HUES48 (cell line): ENCODE measurements at regions not wholly inside any gene's neighbourhood (a gene's known extent, or its start where the extent isn't known, plus 50 kb on each side); places are given as distances from the start of the nearest gene placed in this dataset.

Source experiments
- H3K27ac ChIP-seq: one replicate; pipeline ENCODE4 v1.7.0; 2013; ENCODE audit warnings: low read depth, low read length, inconsistent platforms
- H3K27me3 ChIP-seq: 2 replicates; pipeline ENCODE4 v1.6.1; 2013; ENCODE audit warnings: mild to moderate bottlenecking, low read length; ENCODE audit not compliant: control insufficient read depth, insufficient read depth
- H3K36me3 ChIP-seq: 2 replicates; pipeline ENCODE4 v1.6.1; 2013; ENCODE audit warnings: low read length; ENCODE audit not compliant: control insufficient read depth, insufficient read depth
- H3K4me1 ChIP-seq: 2 replicates; pipeline ENCODE4 v1.6.1; 2013; ENCODE audit warnings: mild to moderate bottlenecking, low read length; ENCODE audit not compliant: control insufficient read depth, insufficient read depth
- H3K4me3 ChIP-seq: 2 replicates; pipeline ENCODE4 v1.5.1; 2013; ENCODE audit warnings: mild to moderate bottlenecking, low read depth, low read length
- H3K9ac ChIP-seq: 2 replicates; pipeline ENCODE4 v1.6.1; 2013; ENCODE audit warnings: mild to moderate bottlenecking, low read depth, low read length, moderate library complexity
- H3K9me3 ChIP-seq: 2 replicates; pipeline ENCODE4 v1.6.1; 2013; ENCODE audit warnings: low read length; ENCODE audit not compliant: control insufficient read depth, insufficient read depth

DNA sequence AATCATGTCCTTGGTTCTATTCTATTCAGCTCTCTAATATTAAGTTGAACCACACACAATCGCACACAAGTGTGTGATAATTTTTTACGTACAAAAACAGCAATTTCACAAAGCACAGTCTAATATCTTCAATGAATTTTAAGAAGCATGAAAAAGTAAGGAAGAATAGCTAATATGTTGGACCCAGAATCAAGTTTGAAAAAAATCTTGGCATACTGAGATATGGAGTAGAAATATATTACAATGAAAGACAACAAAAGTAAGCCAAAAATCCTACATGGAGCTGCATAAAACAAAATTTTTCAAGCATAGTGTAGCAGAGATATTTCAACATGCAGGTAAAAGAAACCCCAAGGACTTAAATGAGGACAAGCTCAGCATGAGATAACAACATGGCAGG lies 219.1 kb upstream of the RND3 start:
- Histone ChIP-seq H3K27ac (no peak overlapping the region), H3K27me3 (no peaks in the 10 kb centered on the region), H3K9ac (no peak overlapping the region), H3K4me1 (peaks cover 26% of the 10 kb centered on the region), H3K4me3 (no peak overlapping the region), H3K9me3 (no peaks in the 10 kb centered on the region), H3K36me3 (no peaks in the 10 kb centered on the region)

DNA sequence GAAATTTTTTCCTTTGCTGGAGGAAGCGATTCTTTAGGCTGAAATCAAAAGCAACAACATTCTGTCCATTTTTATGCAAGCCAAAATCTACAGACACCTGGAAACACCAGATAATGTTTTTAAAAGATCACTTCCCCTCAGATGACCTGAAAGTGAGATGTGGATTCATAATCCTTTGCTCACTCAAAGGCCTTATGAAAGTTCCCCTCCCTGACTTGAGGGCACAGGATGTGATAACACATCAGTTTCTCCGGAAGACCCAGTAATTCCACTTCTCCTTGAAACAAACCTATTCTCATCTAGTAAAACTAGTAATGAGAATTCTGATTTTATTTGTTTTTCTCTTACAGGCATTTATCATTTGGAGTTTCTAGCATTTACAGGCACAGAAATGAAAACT lies 218.3 kb upstream of the RND3 start:
- H3K4me1 ChIP-seq: peaks cover 24% of the 10 kb centered on the region
- H3K4me3 ChIP-seq: no peak overlapping the region
- H3K9ac ChIP-seq: no peak overlapping the region
- no peaks in the 10 kb centered on the region for H3K9me3 ChIP-seq
- H3K27ac ChIP-seq: no peak overlapping the region
- H3K27me3 ChIP-seq: no peaks in the 10 kb centered on the region
- H3K36me3 ChIP-seq: no peaks in the 10 kb centered on the region

DNA sequence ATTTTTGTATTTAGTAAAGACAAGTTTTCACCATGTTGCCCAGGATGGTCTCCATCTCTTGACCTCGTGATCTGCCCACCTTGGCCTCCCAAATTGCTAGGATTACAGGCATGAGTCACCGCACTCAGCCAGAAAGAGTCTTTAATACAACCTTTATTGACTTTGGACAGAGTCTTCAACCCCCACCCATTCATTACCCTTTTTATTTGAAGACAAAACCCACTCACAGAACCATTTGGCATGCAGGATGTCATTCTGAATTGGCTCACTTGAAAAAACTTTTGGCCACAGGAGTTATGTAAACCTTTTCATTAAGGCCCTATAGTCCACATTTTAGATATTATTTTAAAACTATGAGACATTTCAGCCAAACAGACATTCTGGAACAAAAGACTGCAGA lies 217.9 kb upstream of the RND3 start:
- no peaks in the 10 kb centered on the region for H3K9me3 ChIP-seq
- H3K27me3 ChIP-seq: no peaks in the 10 kb centered on the region
- no peak overlapping the region for H3K9ac ChIP-seq
- H3K4me1 ChIP-seq: peaks cover 22% of the 10 kb centered on the region
- no peaks in the 10 kb centered on the region for H3K36me3 ChIP-seq
- H3K27ac ChIP-seq: no peak overlapping the region
- no peak overlapping the region for H3K4me3 ChIP-seq

DNA sequence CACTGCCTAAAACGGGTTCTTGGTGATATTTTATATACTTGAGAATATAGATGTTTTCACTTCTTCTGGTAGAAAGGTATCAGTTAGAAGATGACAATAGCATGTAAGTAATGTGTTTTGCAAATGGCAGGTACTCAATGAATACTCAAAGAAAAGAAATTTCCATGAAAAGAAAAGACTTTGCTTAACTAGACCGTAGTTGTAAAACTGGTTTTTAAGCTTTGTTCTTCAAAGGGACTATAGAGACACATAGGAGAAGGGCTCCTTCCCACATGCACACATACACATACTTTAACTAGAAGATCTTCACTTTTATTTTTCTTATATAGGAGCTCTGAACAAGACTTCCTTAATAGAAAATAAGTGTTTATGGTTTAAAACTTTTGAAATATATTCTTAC lies 215.3 kb upstream of the RND3 start:
- no peak overlapping the region; the same call in 1 of the 2 replicates for H3K4me3 ChIP-seq
- H3K27ac ChIP-seq: no peak overlapping the region
- no peaks in the 10 kb centered on the region for H3K9me3 ChIP-seq
- no peaks in the 10 kb centered on the region for H3K36me3 ChIP-seq
- peaks cover 13% of the 10 kb centered on the region; the same call in 1 of the 2 replicates for H3K4me1 ChIP-seq
- no peak overlapping the region for H3K9ac ChIP-seq
- no peaks in the 10 kb centered on the region for H3K27me3 ChIP-seq

DNA sequence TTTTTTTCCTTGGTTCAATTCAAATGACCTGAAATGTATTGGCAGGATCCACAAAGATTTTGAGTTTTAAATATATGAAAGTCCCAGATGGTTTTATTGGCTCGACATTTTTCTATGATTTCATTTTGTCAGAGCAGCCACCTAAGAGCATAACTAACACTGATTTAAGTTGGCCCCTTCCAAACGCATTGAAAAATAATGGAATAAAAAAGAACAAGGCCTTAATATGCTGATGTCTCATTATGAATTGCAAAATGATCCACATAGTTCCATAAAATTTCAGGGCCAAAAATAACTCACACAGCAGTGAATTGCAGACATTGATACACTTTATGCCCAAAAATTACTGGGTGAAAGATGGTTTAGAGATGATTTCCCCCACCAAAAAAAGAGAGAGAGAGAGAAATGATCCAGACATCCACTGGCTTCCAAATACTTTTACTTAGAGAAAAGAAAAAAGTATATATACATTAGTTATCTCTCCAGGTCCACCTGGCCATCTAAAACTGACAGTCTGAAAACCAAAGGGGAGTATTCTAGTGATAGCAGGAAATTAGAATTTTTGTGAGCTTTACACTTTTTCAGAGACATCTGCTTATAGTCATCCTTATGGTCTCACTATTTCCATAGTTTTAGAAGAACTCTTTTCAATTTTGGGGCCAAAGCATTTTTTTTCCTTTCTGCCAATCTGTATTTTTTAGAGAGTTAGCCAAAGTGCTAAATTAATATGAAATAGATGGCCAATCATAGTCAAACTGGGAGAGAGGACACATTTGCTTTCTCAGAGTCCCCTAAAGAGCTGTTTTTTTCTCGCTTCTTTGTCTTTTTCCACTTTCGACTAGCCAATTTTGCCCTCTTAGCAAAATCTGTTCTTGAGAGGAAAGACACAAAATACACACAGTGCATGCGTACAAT lies 213.5 kb upstream of the RND3 start:
- no peak overlapping the region for H3K27ac ChIP-seq
- no peaks in the 10 kb centered on the region for H3K9me3 ChIP-seq
- no peak overlapping the region for H3K9ac ChIP-seq
- H3K4me3 ChIP-seq: no peak overlapping the region
- no peaks in the 10 kb centered on the region for H3K36me3 ChIP-seq
- H3K27me3 ChIP-seq: no peaks in the 10 kb centered on the region
- H3K4me1 ChIP-seq: peaks cover 12% of the 10 kb centered on the region; the same call in 1 of the 2 replicates

DNA sequence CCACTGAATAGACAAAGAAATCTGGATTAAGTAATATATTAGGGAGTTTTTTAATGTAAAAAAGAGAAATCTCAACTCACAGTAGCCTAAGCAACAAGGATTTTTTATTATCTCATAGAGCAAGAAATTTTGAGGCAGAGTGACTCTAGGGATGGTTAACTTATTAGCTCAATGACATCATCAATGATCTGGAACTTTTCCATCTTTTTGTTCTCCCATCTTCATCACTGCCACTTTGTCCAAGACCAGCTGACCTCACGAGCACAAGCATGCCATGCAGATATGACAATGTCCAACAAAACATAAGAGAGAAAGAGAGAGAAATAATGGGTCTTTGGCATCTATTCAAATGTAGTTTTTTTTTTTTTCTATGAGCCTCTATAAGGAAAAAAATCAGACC lies 211.8 kb upstream of the RND3 start:
- Histone ChIP-seq H3K9ac (no peak overlapping the region), H3K9me3 (no peaks in the 10 kb centered on the region), H3K27me3 (no peaks in the 10 kb centered on the region), H3K36me3 (no peaks in the 10 kb centered on the region), H3K4me3 (no peak overlapping the region), H3K4me1 (peaks cover 9% of the 10 kb centered on the region; the same call in 1 of the 2 replicates), H3K27ac (no peak overlapping the region)

DNA sequence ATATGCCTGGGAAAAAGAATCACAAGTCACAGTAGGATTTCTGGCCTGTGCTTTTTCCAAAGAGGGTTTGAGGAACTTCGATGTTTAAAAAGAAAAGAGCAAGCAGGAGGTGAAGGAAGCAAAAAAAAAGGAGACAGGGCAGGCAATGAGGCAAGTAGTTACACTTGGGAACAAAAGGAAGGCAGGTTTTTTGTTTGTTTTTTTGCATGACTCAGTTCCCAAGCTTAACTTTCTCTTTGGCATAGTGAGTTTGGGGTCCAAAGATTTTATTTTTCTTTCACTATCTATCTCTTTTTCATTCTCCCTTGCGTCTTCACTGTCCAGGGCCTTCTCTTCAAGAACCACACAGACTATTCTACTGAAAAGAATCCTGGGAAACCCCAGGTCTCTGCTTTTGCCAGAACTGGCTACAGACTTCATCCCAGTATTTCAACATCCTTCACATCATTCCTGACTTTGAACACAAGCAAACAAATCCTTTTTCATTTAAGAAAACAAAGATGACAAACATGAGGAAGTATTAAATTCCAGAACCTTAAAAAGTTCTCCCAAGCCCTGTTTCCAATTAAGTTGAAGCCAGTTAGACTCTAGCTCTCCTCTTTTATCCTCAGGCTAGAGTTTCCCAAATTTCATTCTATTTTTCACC lies 210.7 kb upstream of the RND3 start:
- Histone ChIP-seq H3K4me1 (peaks cover 9% of the 10 kb centered on the region; the same call in 1 of the 2 replicates), H3K36me3 (no peaks in the 10 kb centered on the region), H3K9me3 (no peaks in the 10 kb centered on the region), H3K9ac (no peak overlapping the region), H3K27ac (no peak overlapping the region), H3K27me3 (no peaks in the 10 kb centered on the region), H3K4me3 (no peak overlapping the region)

DNA sequence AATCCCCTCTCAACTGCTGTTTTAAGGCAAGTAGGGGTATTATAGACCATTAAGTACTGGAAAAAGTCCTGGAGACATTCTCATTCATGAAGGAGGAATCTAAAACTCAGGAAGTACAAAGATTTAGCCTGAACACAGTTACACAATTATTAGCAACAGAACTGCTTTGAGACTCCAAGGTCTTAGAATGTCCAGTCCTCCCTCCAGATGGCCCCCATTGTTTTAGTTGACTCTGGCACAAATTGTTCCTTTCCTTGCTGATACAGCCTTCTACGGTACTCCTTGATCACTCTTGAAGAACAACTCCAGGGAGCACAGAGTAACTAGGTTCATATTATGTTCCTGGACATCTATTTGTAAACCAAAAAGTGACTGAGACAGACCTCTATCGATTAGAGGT lies 210.1 kb upstream of the RND3 start:
- H3K27me3 ChIP-seq: no peaks in the 10 kb centered on the region
- H3K9me3 ChIP-seq: no peaks in the 10 kb centered on the region
- H3K4me1 ChIP-seq: peaks cover 4% of the 10 kb centered on the region; the same call in 1 of the 2 replicates
- H3K9ac ChIP-seq: no peak overlapping the region
- no peak overlapping the region for H3K4me3 ChIP-seq
- no peak overlapping the region for H3K27ac ChIP-seq
- no peaks in the 10 kb centered on the region for H3K36me3 ChIP-seq

DNA sequence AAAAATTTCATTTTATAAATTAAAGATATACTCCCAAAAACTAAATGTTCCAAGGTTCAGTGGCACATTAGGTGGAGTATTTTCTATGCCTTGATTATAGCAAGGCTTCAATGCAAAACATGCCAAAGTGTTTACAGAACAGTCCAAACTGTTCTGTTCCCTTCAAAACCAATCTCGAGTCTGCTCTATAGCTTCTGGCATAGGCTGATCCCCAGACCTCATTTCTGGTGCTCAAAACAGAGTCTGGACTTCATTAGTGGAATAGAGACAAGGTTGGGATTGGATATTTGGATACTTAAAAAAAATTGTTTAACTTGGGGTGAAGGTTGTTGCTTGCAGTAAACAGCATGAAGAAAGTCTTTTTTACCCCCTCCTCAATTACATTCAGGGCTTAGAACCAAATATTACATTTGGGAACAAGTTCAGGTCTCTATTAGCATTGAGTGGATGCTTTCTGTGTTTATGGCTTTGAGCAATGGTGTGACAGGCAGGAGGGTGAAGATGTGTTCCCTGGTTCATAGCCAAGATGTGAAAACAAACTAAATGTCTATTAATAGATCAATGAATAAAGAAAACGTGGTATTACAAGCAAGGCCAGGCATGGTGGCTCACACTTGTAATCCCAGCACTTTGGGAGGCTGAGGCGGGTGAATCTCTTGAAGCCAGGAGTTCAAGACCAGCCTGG lies 208.1 kb upstream of the RND3 start:
- no peaks in the 10 kb centered on the region for H3K27me3 ChIP-seq
- H3K9me3 ChIP-seq: no peaks in the 10 kb centered on the region
- no peak overlapping the region for H3K27ac ChIP-seq
- H3K36me3 ChIP-seq: no peaks in the 10 kb centered on the region
- H3K9ac ChIP-seq: no peak overlapping the region
- no peaks in the 10 kb centered on the region for H3K4me1 ChIP-seq
- no peak overlapping the region for H3K4me3 ChIP-seq

DNA sequence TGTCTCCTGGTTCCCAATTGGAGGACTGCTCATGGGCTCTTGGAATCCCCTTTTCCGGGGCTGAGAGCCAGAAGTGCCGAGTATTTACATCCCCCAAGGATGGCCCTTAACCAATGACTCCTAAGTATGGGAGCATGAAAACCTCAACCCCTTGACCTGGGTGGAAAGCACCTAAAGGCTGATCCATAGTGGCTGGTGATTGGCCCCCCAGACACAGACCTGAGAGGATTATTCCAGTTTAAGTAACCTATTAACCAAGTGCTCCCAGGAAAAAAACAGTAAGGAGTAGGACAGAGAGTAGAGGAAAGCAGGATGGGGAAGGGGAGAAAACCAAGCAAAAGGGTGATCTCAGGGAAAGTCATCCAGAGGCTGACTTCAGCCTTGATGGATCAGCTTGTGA lies 206.1 kb upstream of the RND3 start:
- Histone ChIP-seq H3K9ac (no peak overlapping the region), H3K27ac (no peak overlapping the region)

DNA sequence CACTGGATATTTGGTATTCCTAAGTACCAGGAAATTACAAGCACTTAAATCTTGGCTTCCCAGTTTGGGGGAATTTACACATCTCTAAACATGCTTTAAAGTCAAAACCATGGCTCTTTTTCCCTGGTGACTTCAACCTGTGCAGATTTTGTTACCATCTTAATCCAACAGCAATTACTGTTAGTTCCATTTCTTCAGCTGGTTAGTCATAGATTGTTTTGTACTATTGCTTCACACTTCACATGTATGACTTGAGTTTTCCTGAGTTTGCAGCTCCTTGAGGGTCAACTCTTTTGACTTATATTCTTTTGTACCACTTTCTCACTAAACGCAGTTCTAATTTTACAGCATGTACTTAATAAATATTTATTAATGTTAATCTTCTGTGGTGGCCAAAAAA lies 203.4 kb upstream of the RND3 start:
- H3K27ac ChIP-seq: no peak overlapping the region
- no peaks in the 10 kb centered on the region for H3K27me3 ChIP-seq
- no peak overlapping the region for H3K9ac ChIP-seq
- no peaks in the 10 kb centered on the region for H3K36me3 ChIP-seq
- H3K4me3 ChIP-seq: no peak overlapping the region
- H3K9me3 ChIP-seq: no peaks in the 10 kb centered on the region
- no peaks in the 10 kb centered on the region for H3K4me1 ChIP-seq

More for the DNA sequence above, 206.1 kb upstream of the RND3 start:
- H3K4me1 ChIP-seq: no peaks in the 10 kb centered on the region
- H3K27me3 ChIP-seq: no peaks in the 10 kb centered on the region
- no peak overlapping the region for H3K4me3 ChIP-seq
- no peaks in the 10 kb centered on the region for H3K9me3 ChIP-seq
- H3K36me3 ChIP-seq: no peaks in the 10 kb centered on the region
